ENCODE measurements at regions not wholly inside any gene's neighbourhood (a gene's known extent, or its start where the extent isn't known, plus 50 kb on each side); places are given as distances from the start of the nearest gene placed in this dataset.

DNA sequence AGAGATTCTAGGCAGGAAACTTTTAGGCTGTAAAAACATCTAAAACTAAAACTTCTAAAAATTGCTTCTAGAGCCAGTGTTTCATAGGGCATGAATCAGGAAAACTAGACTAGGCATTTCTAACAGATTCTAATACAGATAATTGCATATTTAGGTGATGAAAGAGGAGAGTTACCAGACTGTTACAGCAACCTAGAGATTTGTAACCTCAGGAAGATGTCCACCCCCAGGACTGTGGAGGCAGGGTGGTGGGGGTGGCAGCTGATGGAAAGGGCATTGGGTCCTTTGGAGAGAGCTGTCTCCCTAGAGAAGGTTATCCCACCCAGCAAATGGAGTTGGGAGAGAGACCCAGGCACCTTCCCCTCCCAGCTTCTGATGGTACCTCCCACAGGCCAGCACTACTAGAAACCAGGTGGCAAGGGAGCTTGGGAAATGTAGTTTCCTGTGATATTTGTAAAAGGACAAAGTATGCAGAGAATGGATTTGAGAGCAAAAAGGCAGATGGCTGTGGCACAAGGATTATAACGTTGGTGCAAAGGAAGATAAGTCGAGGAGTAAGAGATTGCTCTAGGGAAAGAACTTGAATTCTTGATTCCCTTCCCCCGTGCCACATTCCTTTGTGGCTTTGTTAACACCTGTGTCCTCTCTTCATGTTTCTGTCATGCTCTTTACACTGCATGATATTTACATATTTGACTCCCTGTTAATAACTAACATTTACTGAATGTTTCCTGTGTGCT, 75.6 kb upstream of the MGAT5 start:
- Mint-ChIP-seq H3K27ac (ENCODE audit: low read depth, unreplicated experiment) (peak overlapping the region; percentile 74), H3K9me3 (ENCODE audit: unreplicated experiment) (no peaks in the 10 kb centered on the region), H3K27me3 (ENCODE audit: insufficient read depth, unreplicated experiment) (no peaks in the 10 kb centered on the region), H3K36me3 (ENCODE audit: insufficient read depth, unreplicated experiment) (no peaks in the 10 kb centered on the region), H3K4me1 (ENCODE audit: insufficient read depth, unreplicated experiment) (peaks cover 53% of the 10 kb centered on the region), H3K4me3 (ENCODE audit: unreplicated experiment) (peak overlapping the region; percentile 40)
- no TSS peak for BruUV-seq (replicated peaks)
- DNase-seq (ENCODE audit: unreplicated experiment), result no peak
- POLR2A ChIA-PET, result interaction anchor here (0.6 to 1.4 kb wide), 6 partner anchors 9 to 1180 kb away, joined by 3 to 5 read pairs (median 3); no protein-coding TSS in a partner anchor
- TF ChIP-seq, protein P1, sequence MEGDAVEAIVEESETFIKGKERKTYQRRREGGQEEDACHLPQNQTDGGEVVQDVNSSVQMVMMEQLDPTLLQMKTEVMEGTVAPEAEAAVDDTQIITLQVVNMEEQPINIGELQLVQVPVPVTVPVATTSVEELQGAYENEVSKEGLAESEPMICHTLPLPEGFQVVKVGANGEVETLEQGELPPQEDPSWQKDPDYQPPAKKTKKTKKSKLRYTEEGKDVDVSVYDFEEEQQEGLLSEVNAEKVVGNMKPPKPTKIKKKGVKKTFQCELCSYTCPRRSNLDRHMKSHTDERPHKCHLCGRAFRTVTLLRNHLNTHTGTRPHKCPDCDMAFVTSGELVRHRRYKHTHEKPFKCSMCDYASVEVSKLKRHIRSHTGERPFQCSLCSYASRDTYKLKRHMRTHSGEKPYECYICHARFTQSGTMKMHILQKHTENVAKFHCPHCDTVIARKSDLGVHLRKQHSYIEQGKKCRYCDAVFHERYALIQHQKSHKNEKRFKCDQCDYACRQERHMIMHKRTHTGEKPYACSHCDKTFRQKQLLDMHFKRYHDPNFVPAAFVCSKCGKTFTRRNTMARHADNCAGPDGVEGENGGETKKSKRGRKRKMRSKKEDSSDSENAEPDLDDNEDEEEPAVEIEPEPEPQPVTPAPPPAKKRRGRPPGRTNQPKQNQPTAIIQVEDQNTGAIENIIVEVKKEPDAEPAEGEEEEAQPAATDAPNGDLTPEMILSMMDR (IDR thresholded peaks at IDR 0.05; ENCODE audit: unreplicated experiment), result no peak
- CTCF ChIA-PET, result interaction anchor here (0.6 to 0.8 kb wide), 3 partner anchors 73 to 606 kb away, joined by 3 read pairs; no protein-coding TSS in a partner anchor
- intact Hi-C loops (cut with micrococcal nuclease), result no loop called here

DNA sequence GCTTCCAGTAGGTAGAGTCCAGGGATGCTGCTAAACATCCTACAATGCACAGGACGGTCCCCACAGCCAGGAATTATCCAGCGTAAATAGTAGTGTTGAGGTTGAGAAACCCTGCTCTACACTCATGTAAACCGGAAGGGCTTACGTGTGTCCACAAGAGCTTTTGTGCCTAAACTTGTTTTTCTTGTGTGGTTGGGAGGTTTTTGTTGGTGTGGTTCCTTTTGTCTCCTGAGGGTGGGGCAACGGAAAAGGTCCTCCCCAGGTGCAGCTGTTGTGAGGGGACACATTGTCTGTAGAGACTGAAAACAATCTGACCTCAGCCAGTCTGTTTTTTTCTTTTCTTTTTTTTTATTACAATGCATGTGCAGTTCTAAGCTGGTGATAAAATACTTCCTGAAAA, 72.7 kb upstream of the MGAT5 start:
- no TSS peak for BruUV-seq (replicated peaks)
- H3K27me3 Mint-ChIP-seq (ENCODE audit: insufficient read depth, unreplicated experiment), result no peaks in the 10 kb centered on the region
- TF ChIP-seq, protein P1 (IDR thresholded peaks at IDR 0.05; ENCODE audit: unreplicated experiment), result no peak
- peaks cover 38% of the 10 kb centered on the region for H3K4me1 Mint-ChIP-seq (ENCODE audit: insufficient read depth, unreplicated experiment)
- H3K27ac Mint-ChIP-seq (ENCODE audit: low read depth, unreplicated experiment), result peak overlapping the region; percentile 3
- intact Hi-C loops (cut with micrococcal nuclease), result no loop called here
- no peak overlapping the region for H3K4me3 Mint-ChIP-seq (ENCODE audit: unreplicated experiment)
- ChIA-PET CTCF (interaction anchor here (0.5 to 1.0 kb wide), 3 partner anchors 39 to 294 kb away, joined by 4 to 5 read pairs (median 5); no protein-coding TSS in a partner anchor), POLR2A (interaction anchor here (1.7 to 1.8 kb wide), 2 partner anchors 15 to 62 kb away, joined by 4 to 5 read pairs; no protein-coding TSS in a partner anchor)
- no peaks in the 10 kb centered on the region for H3K36me3 Mint-ChIP-seq (ENCODE audit: insufficient read depth, unreplicated experiment)
- no peaks in the 10 kb centered on the region for H3K9me3 Mint-ChIP-seq (ENCODE audit: unreplicated experiment)
- peak; percentile 76 for DNase-seq (ENCODE audit: unreplicated experiment)

DNA sequence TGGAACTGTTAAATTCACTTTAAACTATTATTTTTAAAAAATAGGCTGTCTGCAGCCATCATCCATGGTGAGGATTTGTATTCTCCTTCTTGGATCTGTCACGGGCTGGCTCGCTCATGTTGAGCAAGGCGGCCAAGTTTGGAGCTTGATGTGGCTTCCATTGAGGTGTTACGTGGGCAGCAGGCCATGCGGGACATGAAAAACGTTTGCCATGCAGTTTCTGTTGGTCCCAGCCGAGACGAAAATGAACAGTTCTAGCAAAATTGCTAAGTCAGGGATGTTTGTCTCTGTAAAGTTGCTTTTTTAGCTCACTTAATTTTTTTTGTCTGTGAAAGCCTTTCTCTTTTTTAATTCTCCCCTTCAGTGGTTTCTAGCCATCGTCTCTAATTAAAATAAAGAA, 70.2 kb upstream of the MGAT5 start:
- ChIA-PET CTCF (interaction anchor here (0.6 kb wide), 2 partner anchors 24 to 65 kb away, joined by 3 read pairs; no protein-coding TSS in a partner anchor), POLR2A (no interaction called here)
- H3K9me3 Mint-ChIP-seq (ENCODE audit: unreplicated experiment), result no peaks in the 10 kb centered on the region
- TF ChIP-seq, protein P1 (IDR thresholded peaks at IDR 0.05; ENCODE audit: unreplicated experiment), result no peak
- no TSS peak for BruUV-seq (replicated peaks)
- H3K27me3 Mint-ChIP-seq (ENCODE audit: insufficient read depth, unreplicated experiment), result no peaks in the 10 kb centered on the region
- no peak for DNase-seq (ENCODE audit: unreplicated experiment)
- no peaks in the 10 kb centered on the region for H3K36me3 Mint-ChIP-seq (ENCODE audit: insufficient read depth, unreplicated experiment)
- peaks cover 21% of the 10 kb centered on the region for H3K4me1 Mint-ChIP-seq (ENCODE audit: insufficient read depth, unreplicated experiment)
- H3K4me3 Mint-ChIP-seq (ENCODE audit: unreplicated experiment), result no peak overlapping the region
- H3K27ac Mint-ChIP-seq (ENCODE audit: low read depth, unreplicated experiment), result no peak overlapping the region
- intact Hi-C loops (cut with micrococcal nuclease), result no loop called here

DNA sequence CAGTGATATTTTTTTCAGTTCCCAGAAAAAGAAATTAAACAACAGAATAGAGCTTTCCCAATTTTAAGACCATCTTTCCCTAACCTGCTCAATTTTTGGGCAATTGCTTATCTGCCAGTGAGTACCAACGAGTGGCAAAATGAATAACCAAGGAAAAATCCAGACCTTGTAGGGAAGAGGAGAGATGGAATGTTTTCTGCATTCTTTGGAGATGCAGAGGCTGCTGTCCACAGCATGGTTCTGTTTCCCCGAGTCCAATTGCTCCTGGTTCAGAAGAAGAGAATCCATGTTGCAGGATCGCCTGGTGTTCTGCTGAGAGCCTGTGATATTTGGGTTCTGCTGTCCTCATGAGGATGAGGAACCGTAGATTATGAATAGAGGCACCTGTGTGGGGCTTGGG, 68.2 kb upstream of the MGAT5 start:
- TF ChIP-seq, protein P1 (IDR thresholded peaks at IDR 0.05; ENCODE audit: unreplicated experiment), result no peak
- Mint-ChIP-seq H3K4me1 (ENCODE audit: insufficient read depth, unreplicated experiment) (peaks cover 20% of the 10 kb centered on the region), H3K27ac (ENCODE audit: low read depth, unreplicated experiment) (no peak overlapping the region), H3K27me3 (ENCODE audit: insufficient read depth, unreplicated experiment) (no peaks in the 10 kb centered on the region), H3K36me3 (ENCODE audit: insufficient read depth, unreplicated experiment) (no peaks in the 10 kb centered on the region), H3K4me3 (ENCODE audit: unreplicated experiment) (no peak overlapping the region), H3K9me3 (ENCODE audit: unreplicated experiment) (no peaks in the 10 kb centered on the region)
- ChIA-PET CTCF (no interaction called here), POLR2A (no interaction called here)
- no TSS peak for BruUV-seq (replicated peaks)
- DNase-seq (ENCODE audit: unreplicated experiment), result no peak
- intact Hi-C loops (cut with micrococcal nuclease), result no loop called here
